PC-9 (cell line): ENCODE measurements at regions not wholly inside any gene's neighbourhood (a gene's known extent, or its start where the extent isn't known, plus 50 kb on each side); places are given as distances from the start of the nearest gene placed in this dataset.

Source experiments
- EZH2 ChIP-seq: fragments of 200-600 bp; sonication (generic); IDR thresholded peaks from 2 replicates; pipeline ENCODE4 v1.8.0; 2017; ENCODE audit warnings: antibody characterized with exemption, low read depth
- TF ChIP-seq, protein P1 (sequence below): fragments of 200-600 bp; sonication (generic); conservative IDR thresholded peaks from 2 replicates; pipeline ENCODE4 v1.6.1; 2017; ENCODE audit warnings: mixed run types, antibody characterized with exemption, mild to moderate bottlenecking, moderate library complexity

DNA sequence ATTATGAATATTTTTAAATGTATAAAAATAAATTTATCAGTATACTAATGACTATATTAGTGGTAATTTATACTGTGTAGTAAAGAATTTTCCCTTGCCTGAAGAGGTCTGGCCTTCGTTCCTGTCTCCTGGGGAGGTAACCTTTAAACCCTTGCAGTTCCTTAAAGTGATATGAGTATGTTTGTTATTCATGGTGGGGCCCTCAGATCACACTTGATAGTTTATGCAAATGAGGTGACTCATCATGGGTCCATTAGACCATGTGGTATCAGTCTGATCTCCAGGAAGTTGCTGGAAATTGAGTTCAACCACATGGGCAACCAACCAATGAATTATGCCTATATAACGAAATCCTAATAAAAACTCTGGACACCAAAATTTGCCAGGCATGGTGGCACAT is 904.1 kb downstream of the RPA4 start:
- TF ChIP-seq, protein P1, sequence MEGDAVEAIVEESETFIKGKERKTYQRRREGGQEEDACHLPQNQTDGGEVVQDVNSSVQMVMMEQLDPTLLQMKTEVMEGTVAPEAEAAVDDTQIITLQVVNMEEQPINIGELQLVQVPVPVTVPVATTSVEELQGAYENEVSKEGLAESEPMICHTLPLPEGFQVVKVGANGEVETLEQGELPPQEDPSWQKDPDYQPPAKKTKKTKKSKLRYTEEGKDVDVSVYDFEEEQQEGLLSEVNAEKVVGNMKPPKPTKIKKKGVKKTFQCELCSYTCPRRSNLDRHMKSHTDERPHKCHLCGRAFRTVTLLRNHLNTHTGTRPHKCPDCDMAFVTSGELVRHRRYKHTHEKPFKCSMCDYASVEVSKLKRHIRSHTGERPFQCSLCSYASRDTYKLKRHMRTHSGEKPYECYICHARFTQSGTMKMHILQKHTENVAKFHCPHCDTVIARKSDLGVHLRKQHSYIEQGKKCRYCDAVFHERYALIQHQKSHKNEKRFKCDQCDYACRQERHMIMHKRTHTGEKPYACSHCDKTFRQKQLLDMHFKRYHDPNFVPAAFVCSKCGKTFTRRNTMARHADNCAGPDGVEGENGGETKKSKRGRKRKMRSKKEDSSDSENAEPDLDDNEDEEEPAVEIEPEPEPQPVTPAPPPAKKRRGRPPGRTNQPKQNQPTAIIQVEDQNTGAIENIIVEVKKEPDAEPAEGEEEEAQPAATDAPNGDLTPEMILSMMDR, result no peak
- TF ChIP-seq EZH2, result no peak
